ENCODE measurements at regions not wholly inside any gene's neighbourhood (a gene's known extent, or its start where the extent isn't known, plus 50 kb on each side); places are given as distances from the start of the nearest gene placed in this dataset.
"Not testable (repeated sequence)": the region's sequence is repeated elsewhere in the genome, so short reads cannot be mapped to it uniquely, and the experiment has no call there.

- TF ChIP-seq EZH2 (IDR thresholded peaks at IDR 0.05; ENCODE audit: insufficient read depth, low read length) (no peak), CTCF (IDR thresholded peaks at IDR 0.05; ENCODE audit: insufficient read depth, low read depth, low read length) (no peak)
- DNase-seq (ENCODE audit: low read depth): no peak
- no peaks in the 10 kb centered on the region for H3K4me1 ChIP-seq (ENCODE audit: insufficient read depth, low read length)
- no peak overlapping the region for H2AFZ ChIP-seq (ENCODE audit: low read depth, low read length)
- no peaks in the 10 kb centered on the region for H4K20me1 ChIP-seq (ENCODE audit: insufficient read depth, low read length)
- H3K36me3 ChIP-seq (ENCODE audit: insufficient read depth, low read length): no peaks in the 10 kb centered on the region
- H3K4me3 ChIP-seq (ENCODE audit: insufficient read depth, low read depth, low read length): no peak overlapping the region
- no peak overlapping the region for H3K9ac ChIP-seq (ENCODE audit: low read length)
- H3K27me3 ChIP-seq (ENCODE audit: insufficient read depth, low read length): no peaks in the 10 kb centered on the region
- FAIRE-seq: no peak
- no peak overlapping the region for H3K4me2 ChIP-seq (ENCODE audit: low read length)
- H3K9me3 ChIP-seq (ENCODE audit: insufficient read depth, low read depth, low read length): no peaks in the 10 kb centered on the region
- H3K4me1 Mint-ChIP-seq (ENCODE audit: low read depth, unreplicated experiment): no peaks in the 10 kb centered on the region
- H3K27ac ChIP-seq (ENCODE audit: low read depth, low read length): no peak overlapping the region
- H3K4me3 Mint-ChIP-seq (ENCODE audit: unreplicated experiment): no peak overlapping the region
- no peaks in the 10 kb centered on the region for H3K27me3 Mint-ChIP-seq (ENCODE audit: low read depth, unreplicated experiment)
- no peak overlapping the region for H3K27ac Mint-ChIP-seq (ENCODE audit: unreplicated experiment)
- H3K79me2 ChIP-seq (ENCODE audit: insufficient read depth, low read length): no peaks in the 10 kb centered on the region
- H3K9me3 Mint-ChIP-seq (ENCODE audit: unreplicated experiment): no peaks in the 10 kb centered on the region
- H3K36me3 Mint-ChIP-seq (ENCODE audit: low read depth, unreplicated experiment): no peaks in the 10 kb centered on the region
Measured at GRCh38 chr21:20283836-20284235, 714.4 kb upstream of the NCAM2 start.

DNA sequence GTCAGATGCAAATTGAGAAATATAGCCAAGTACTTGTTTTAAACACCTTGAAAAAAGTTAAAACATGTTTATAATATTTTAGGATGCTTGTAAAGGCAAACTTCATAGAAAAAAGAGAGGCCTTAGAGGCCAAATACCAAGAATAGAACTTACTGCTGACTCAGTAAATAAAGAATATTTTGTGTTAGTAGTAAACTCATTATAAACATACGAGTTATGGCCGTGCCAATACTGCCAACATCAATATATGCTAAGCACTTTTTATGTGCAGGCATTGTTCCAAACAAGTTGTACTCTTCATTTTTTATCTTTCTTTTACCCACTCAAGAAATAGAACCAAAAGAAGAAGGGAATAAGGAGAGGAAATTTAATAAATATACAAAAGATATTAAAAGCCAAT lies 705.9 kb upstream of the NCAM2 start:
- H3K4me3 Mint-ChIP-seq (ENCODE audit: unreplicated experiment): no peak overlapping the region
- H2AFZ ChIP-seq (ENCODE audit: low read depth, low read length): no peak overlapping the region
- H3K27me3 Mint-ChIP-seq (ENCODE audit: low read depth, unreplicated experiment): no peaks in the 10 kb centered on the region
- no peaks in the 10 kb centered on the region for H3K79me2 ChIP-seq (ENCODE audit: insufficient read depth, low read length)
- H3K36me3 Mint-ChIP-seq (ENCODE audit: low read depth, unreplicated experiment): no peaks in the 10 kb centered on the region
- TF ChIP-seq EZH2 (IDR thresholded peaks at IDR 0.05; ENCODE audit: insufficient read depth, low read length) (no peak), CTCF (IDR thresholded peaks at IDR 0.05; ENCODE audit: insufficient read depth, low read depth, low read length) (no peak)
- no peak for FAIRE-seq
- H3K27ac Mint-ChIP-seq (ENCODE audit: unreplicated experiment): no peak overlapping the region
- H3K9me3 Mint-ChIP-seq (ENCODE audit: unreplicated experiment): no peaks in the 10 kb centered on the region
- H3K27me3 ChIP-seq (ENCODE audit: insufficient read depth, low read length): no peaks in the 10 kb centered on the region
- no peak overlapping the region for H3K4me2 ChIP-seq (ENCODE audit: low read length)
- H3K4me3 ChIP-seq (ENCODE audit: insufficient read depth, low read depth, low read length): no peak overlapping the region
- H3K27ac ChIP-seq (ENCODE audit: low read depth, low read length): no peak overlapping the region
- DNase-seq (ENCODE audit: low read depth): no peak
- no peaks in the 10 kb centered on the region for H3K9me3 ChIP-seq (ENCODE audit: insufficient read depth, low read depth, low read length)
- no peaks in the 10 kb centered on the region for H4K20me1 ChIP-seq (ENCODE audit: insufficient read depth, low read length)
- no peak overlapping the region for H3K9ac ChIP-seq (ENCODE audit: low read length)
- no peaks in the 10 kb centered on the region for H3K4me1 ChIP-seq (ENCODE audit: insufficient read depth, low read length)
- peaks cover 9% of the 10 kb centered on the region for H3K4me1 Mint-ChIP-seq (ENCODE audit: low read depth, unreplicated experiment)
- H3K36me3 ChIP-seq (ENCODE audit: insufficient read depth, low read length): no peaks in the 10 kb centered on the region

DNA sequence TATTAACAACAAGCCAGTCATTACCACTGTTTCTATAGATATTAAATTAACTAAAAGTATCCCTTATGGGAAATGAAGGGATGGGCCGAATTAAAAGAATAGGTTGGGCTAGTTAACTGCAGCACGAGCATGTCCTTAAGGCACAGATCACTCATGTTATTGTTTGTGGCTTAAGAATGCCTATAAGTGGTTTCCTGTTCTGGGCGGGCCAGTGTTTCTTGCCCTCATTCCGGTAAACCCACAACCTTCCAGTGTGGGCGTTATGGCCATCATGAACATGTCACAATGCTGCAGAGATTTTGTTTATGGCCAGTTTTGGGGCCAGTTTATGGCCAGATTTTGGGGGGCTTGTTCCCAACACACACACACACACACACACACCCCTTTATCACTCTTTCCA lies 705.4 kb upstream of the NCAM2 start:
- H3K4me1 Mint-ChIP-seq (ENCODE audit: low read depth, unreplicated experiment); H3K4me2 ChIP-seq (ENCODE audit: low read length); H3K4me1 ChIP-seq (ENCODE audit: insufficient read depth, low read length); H3K4me3 ChIP-seq (ENCODE audit: insufficient read depth, low read depth, low read length); H3K27ac ChIP-seq (ENCODE audit: low read depth, low read length); H3K9me3 ChIP-seq (ENCODE audit: insufficient read depth, low read depth, low read length); H2AFZ ChIP-seq (ENCODE audit: low read depth, low read length); H3K27me3 Mint-ChIP-seq (ENCODE audit: low read depth, unreplicated experiment); H3K9me3 Mint-ChIP-seq (ENCODE audit: unreplicated experiment); H3K27me3 ChIP-seq (ENCODE audit: insufficient read depth, low read length); H3K79me2 ChIP-seq (ENCODE audit: insufficient read depth, low read length); DNase-seq (ENCODE audit: low read depth); FAIRE-seq; H3K9ac ChIP-seq (ENCODE audit: low read length); H4K20me1 ChIP-seq (ENCODE audit: insufficient read depth, low read length); H3K36me3 ChIP-seq (ENCODE audit: insufficient read depth, low read length); H3K36me3 Mint-ChIP-seq (ENCODE audit: low read depth, unreplicated experiment): not testable (repeated sequence)
- Mint-ChIP-seq H3K4me3 (ENCODE audit: unreplicated experiment) (peak overlapping the region; percentile 30), H3K27ac (ENCODE audit: unreplicated experiment) (peak overlapping the region; percentile 36)

All from astrocyte (in vitro differentiated cells and primary cell).